ENCODE measurements at regions not wholly inside any gene's neighbourhood (a gene's known extent, or its start where the extent isn't known, plus 50 kb on each side); places are given as distances from the start of the nearest gene placed in this dataset.
"Not testable (repeated sequence)": the region's sequence is repeated elsewhere in the genome, so short reads cannot be mapped to it uniquely, and the experiment has no call there.

- Histone ChIP-seq H3K36me3 (ENCODE audit: insufficient read depth, low read length) (no peaks in the 10 kb centered on the region), H3K27ac (no peak overlapping the region), H3K4me3 (no peak overlapping the region), H3K9me3 (ENCODE audit: low read depth, low read length) (no peaks in the 10 kb centered on the region), H3K9ac (ENCODE audit: insufficient read length) (no peak overlapping the region)
- no peak for DNase-seq (ENCODE audit: low read depth, low spot score)
- TF ChIP-seq FOXP2 (optimal IDR thresholded peaks at IDR 0.05; ENCODE audit: control extremely low read depth, extremely low read length, insufficient read depth) (no peak), POLR2AphosphoS5 (IDR thresholded peaks at IDR 0.05; ENCODE audit: borderline replicate concordance, low read depth, low read length) (no peak)
These were observed 318.9 kb downstream of the SEC16B start for GRCh38 chr1:177650947-177651346.

- no peak overlapping the region for H3K4me3 ChIP-seq
- no peak for TF ChIP-seq POLR2AphosphoS5 (IDR thresholded peaks at IDR 0.05; ENCODE audit: borderline replicate concordance, low read depth, low read length)
- TF ChIP-seq FOXP2 (optimal IDR thresholded peaks at IDR 0.05; ENCODE audit: control extremely low read depth, extremely low read length, insufficient read depth): no peak
- TF ChIP-seq EZH2 (IDR thresholded peaks at IDR 0.05): no peak
- DNase-seq (ENCODE audit: low read depth, low spot score): no peak
- no peak overlapping the region for H3K9ac ChIP-seq (ENCODE audit: insufficient read length)
- H3K36me3 ChIP-seq (ENCODE audit: insufficient read depth, low read length): no peaks in the 10 kb centered on the region
- no peaks in the 10 kb centered on the region for H3K9me3 ChIP-seq (ENCODE audit: low read depth, low read length)
- H3K27ac ChIP-seq: no peak overlapping the region
These were observed 321.1 kb downstream of the SEC16B start for GRCh38 chr1:177648731-177649265.

GRCh38 chr1:177648138-177648537 is 321.7 kb downstream of the SEC16B start:
- TF ChIP-seq POLR2AphosphoS5 (IDR thresholded peaks at IDR 0.05; ENCODE audit: borderline replicate concordance, low read depth, low read length) (no peak), FOXP2 (optimal IDR thresholded peaks at IDR 0.05; ENCODE audit: control extremely low read depth, extremely low read length, insufficient read depth) (no peak), EZH2 (IDR thresholded peaks at IDR 0.05) (no peak)
- Histone ChIP-seq H3K9ac (ENCODE audit: insufficient read length) (no peak overlapping the region), H3K27ac (no peak overlapping the region), H3K36me3 (ENCODE audit: insufficient read depth, low read length) (no peaks in the 10 kb centered on the region), H3K4me3 (no peak overlapping the region), H3K9me3 (ENCODE audit: low read depth, low read length) (no peaks in the 10 kb centered on the region)
- no peak for DNase-seq (ENCODE audit: low read depth, low spot score)

DNA sequence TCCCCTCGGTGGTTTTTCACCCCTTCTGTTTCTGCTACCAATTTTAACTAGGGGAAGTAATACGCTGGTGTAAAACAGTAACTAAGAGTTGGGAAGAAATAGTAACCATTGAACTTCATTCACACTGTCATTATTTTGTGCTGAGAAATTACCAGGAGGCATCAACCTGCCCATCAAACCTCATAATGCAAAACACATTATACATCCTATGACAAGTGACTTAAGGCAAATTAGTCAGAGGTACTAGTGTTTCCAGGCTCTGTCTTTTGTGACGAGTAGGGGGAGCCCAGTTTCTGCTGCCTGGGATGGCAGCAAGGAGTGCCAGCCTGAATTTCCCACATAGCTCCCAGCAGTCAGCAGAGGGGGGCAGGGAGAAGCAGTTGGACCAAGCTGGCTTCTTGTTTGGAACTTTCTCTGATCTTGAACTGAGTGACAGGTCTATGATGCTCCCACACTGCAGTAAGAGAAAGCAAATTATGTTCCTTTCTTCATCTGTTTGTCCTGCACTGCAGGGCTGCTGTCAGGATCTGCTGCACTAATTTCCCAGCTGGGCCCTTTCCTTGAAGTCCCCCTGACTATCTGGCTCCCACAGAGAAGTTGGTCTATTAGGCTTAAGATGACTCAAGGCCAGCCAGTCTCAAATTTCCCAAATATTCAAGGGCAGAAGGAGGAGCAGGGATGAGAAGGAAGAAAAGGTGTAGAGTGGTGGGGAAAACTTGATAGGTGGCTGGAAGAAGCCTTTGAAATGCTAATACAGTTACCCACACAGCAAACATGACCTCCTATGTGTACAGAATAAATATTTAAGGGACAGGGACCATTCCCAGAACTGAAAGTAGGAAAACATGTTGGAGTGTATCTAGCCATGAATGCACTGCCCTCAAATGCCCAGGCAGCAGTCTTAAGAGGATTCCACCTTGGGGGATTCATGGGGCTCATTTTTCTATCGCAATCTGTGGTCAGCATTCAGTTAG is 322.8 kb downstream of the SEC16B start:
- H3K27ac ChIP-seq: no peak overlapping the region
- no peak for DNase-seq (ENCODE audit: low read depth, low spot score)

GRCh38 chr1:177645491-177646190 is 324.2 kb downstream of the SEC16B start:
- Histone ChIP-seq H3K27ac (no peak overlapping the region), H3K9me3 (ENCODE audit: low read depth, low read length) (no peaks in the 10 kb centered on the region), H3K4me3 (no peak overlapping the region), H3K9ac (ENCODE audit: insufficient read length) (no peak overlapping the region), H3K36me3 (ENCODE audit: insufficient read depth, low read length) (no peaks in the 10 kb centered on the region)
- no peak for TF ChIP-seq EZH2 (IDR thresholded peaks at IDR 0.05)
- no peak for TF ChIP-seq FOXP2 (optimal IDR thresholded peaks at IDR 0.05; ENCODE audit: control extremely low read depth, extremely low read length, insufficient read depth)
- no peak for TF ChIP-seq POLR2AphosphoS5 (IDR thresholded peaks at IDR 0.05; ENCODE audit: borderline replicate concordance, low read depth, low read length)
- no peak for DNase-seq (ENCODE audit: low read depth, low spot score)

More for the DNA sequence above, 322.8 kb downstream of the SEC16B start:
- Histone ChIP-seq H3K9ac (ENCODE audit: insufficient read length) (no peak overlapping the region), H3K36me3 (ENCODE audit: insufficient read depth, low read length) (no peaks in the 10 kb centered on the region), H3K9me3 (ENCODE audit: low read depth, low read length) (no peaks in the 10 kb centered on the region), H3K4me3 (no peak overlapping the region)
- TF ChIP-seq FOXP2 (optimal IDR thresholded peaks at IDR 0.05; ENCODE audit: control extremely low read depth, extremely low read length, insufficient read depth) (no peak), POLR2AphosphoS5 (IDR thresholded peaks at IDR 0.05; ENCODE audit: borderline replicate concordance, low read depth, low read length) (no peak), EZH2 (IDR thresholded peaks at IDR 0.05) (no peak)

GRCh38 chr1:177640687-177641086 is 329.2 kb downstream of the SEC16B start:
- no peak for DNase-seq (ENCODE audit: low read depth, low spot score)
- H3K9me3 ChIP-seq (ENCODE audit: low read depth, low read length): no peaks in the 10 kb centered on the region
- H3K4me3 ChIP-seq: no peak overlapping the region
- no peak overlapping the region for H3K27ac ChIP-seq
- H3K9ac ChIP-seq (ENCODE audit: insufficient read length): no peak overlapping the region
- no peak for TF ChIP-seq FOXP2 (optimal IDR thresholded peaks at IDR 0.05; ENCODE audit: control extremely low read depth, extremely low read length, insufficient read depth)
- no peak for TF ChIP-seq EZH2 (IDR thresholded peaks at IDR 0.05)
- TF ChIP-seq POLR2AphosphoS5 (IDR thresholded peaks at IDR 0.05; ENCODE audit: borderline replicate concordance, low read depth, low read length): no peak
- no peaks in the 10 kb centered on the region for H3K36me3 ChIP-seq (ENCODE audit: insufficient read depth, low read length)

- not testable (repeated sequence) for H3K4me3 ChIP-seq; H3K9ac ChIP-seq (ENCODE audit: insufficient read length); DNase-seq (ENCODE audit: low read depth, low spot score); H3K9me3 ChIP-seq (ENCODE audit: low read depth, low read length); H3K27ac ChIP-seq; H3K36me3 ChIP-seq (ENCODE audit: insufficient read depth, low read length)
These were observed 335.7 kb downstream of the SEC16B start for GRCh38 chr1:177634151-177634550.

DNA sequence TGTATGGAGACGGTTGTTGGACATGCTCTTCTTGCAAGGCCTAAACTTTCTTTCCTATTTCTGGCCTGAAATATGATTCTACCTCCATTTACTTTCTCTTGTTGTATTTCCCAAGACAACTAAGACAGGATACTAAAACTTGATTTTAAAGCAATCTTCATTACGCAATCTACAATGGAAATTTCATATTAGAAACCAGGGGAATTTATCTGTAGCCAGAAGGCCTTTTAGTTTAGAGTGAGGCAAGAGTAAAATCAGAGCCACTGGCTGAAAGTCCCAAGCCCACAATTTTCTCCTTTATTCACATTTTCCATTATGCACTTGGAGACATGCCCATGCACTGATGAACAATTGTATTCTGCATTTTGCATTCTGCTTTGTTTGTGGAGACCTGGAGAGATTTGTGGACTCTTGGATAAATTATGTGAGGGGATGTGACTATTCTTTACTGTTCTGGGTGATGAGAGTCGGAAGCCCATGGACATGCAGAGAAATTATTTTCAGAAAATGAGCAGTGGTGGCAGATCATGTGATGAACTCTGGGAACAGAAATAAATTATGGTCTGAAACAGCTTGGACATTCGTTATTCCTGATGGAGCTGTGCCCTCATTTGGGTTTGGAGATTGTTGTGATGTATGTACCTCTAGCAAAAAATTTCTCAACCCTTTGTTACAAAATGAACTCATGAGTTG is 336.8 kb downstream of the SEC16B start:
- DNase-seq (ENCODE audit: low read depth, low spot score): no peak
- no peak overlapping the region for H3K27ac ChIP-seq

More for the DNA sequence above, 336.8 kb downstream of the SEC16B start:
- Histone ChIP-seq H3K36me3 (ENCODE audit: insufficient read depth, low read length) (no peaks in the 10 kb centered on the region), H3K9ac (ENCODE audit: insufficient read length) (no peak overlapping the region), H3K9me3 (ENCODE audit: low read depth, low read length) (no peaks in the 10 kb centered on the region), H3K4me3 (no peak overlapping the region)
- TF ChIP-seq EZH2 (IDR thresholded peaks at IDR 0.05) (no peak), FOXP2 (optimal IDR thresholded peaks at IDR 0.05; ENCODE audit: control extremely low read depth, extremely low read length, insufficient read depth) (no peak)

Measured in SK-N-MC (cell line).